Tibial nerve (tissue), 3 donors: ENCODE measurements at regions not wholly inside any gene's neighbourhood (a gene's known extent, or its start where the extent isn't known, plus 50 kb on each side); places are given as distances from the start of the nearest gene placed in this dataset.

Experiments used
- CTCF ChIP-seq, 5 experiments: fragments of 200-600 bp in 3 of 5; fragments of 450-650 bp in 2 of 5; sonication (generic) in 3 of 5; IDR thresholded peaks; one replicate each; pipeline ENCODE4 v1.5.1; 2016 to 2019; ENCODE audit warnings: antibody characterized with exemption in 5 of 5, mild to moderate bottlenecking in 3 of 5, moderate library complexity in 2 of 5
- POLR2A ChIP-seq, 2 donors: fragments of 450-650 bp; IDR thresholded peaks; one replicate each; pipeline ENCODE4 v1.6.1; 2017; ENCODE audit warnings: antibody characterized with exemption in 2 of 2, mild to moderate bottlenecking in 2 of 2, moderate library complexity in 2 of 2

DNA sequence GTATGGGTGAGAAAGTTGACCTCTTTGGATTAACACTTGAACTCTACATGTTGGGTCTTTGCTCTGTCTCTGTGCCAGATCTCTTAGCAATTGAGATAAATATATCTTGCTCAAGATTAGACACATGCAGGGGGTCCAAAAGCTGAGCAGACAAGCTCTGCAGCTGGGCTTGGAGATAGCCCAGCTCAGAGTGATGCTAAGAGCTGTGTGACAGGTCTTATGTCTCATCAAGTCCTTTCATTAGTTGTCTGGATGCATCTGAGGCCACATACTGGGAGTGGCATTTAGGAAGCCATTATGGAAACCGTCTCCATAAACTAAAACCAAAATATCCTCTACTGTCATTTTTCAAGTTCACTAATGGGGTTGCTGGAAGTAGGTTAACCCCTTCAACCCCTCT is 289.4 kb upstream of the DUSP10 start:
- TF ChIP-seq CTCF (IDR thresholded peaks at IDR 0.05) (no peak), POLR2A (IDR thresholded peaks at IDR 0.05) (no peak)
